Lower leg skin (tissue), 3 donors: ENCODE measurements at regions not wholly inside any gene's neighbourhood (a gene's known extent, or its start where the extent isn't known, plus 50 kb on each side); places are given as distances from the start of the nearest gene placed in this dataset.

ENCODE experiments used
- CTCF ChIP-seq, 3 donors: fragments of 450-650 bp; IDR thresholded peaks; one replicate each; pipeline ENCODE4 v1.5.1; 2016; ENCODE audit warnings: antibody characterized with exemption in 3 of 3, mild to moderate bottlenecking in 3 of 3, moderate library complexity in 2 of 3
- POLR2A ChIP-seq, 2 donors: fragments of 450-650 bp; IDR thresholded peaks; one replicate each; pipeline ENCODE4 v1.6.1; 2016 to 2017; ENCODE audit warnings: antibody characterized with exemption in 2 of 2, mild to moderate bottlenecking in 1 of 2, moderate library complexity in 1 of 2

- no peak for TF ChIP-seq CTCF (IDR thresholded peaks at IDR 0.05)
- TF ChIP-seq POLR2A (IDR thresholded peaks at IDR 0.05): no peak
Measured at GRCh38 chr6:54028170-54028569, 83.1 kb upstream of the MLIP start.
